ENCODE measurements at regions not wholly inside any gene's neighbourhood (a gene's known extent, or its start where the extent isn't known, plus 50 kb on each side); places are given as distances from the start of the nearest gene placed in this dataset.

DNA sequence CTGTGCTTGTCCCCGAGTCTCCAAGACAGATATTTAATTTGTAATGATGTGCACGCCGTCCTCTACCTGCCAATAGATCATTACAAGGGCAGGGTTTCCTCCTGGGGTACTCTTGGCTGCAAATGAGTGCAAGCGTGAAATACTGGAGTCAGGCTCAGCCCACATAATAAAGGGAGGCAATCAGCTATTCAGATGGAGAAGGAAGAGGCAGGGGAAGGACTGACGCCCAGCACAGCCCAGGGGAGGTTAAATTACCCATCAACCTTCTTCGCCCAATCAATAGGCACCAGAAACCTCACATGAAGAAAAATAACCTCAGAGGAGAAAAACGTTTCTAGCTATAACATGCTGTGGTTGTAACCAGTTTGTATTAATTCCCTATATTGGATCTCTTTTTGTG lies 544.9 kb upstream of the ADARB2 start:
- Histone ChIP-seq H3K9me2 (replicated peaks; ENCODE audit: low read length) (no peaks in the 10 kb centered on the region), H3K79me2 (ENCODE audit: low read length) (no peaks in the 10 kb centered on the region), H2AFZ (ENCODE audit: low read length) (no peak overlapping the region), H3K27me3 (ENCODE audit: low read length) (no peaks in the 10 kb centered on the region), H3K4me1 (ENCODE audit: insufficient read depth, low read length) (no peaks in the 10 kb centered on the region), H3K9me3 (ENCODE audit: low read length) (no peaks in the 10 kb centered on the region), H3K9ac (ENCODE audit: low read length) (no peak overlapping the region), H4K20me1 (ENCODE audit: low read length) (no peaks in the 10 kb centered on the region), H3K27ac (ENCODE audit: low read length) (no peak overlapping the region), H3K36me3 (ENCODE audit: low read depth, low read length) (no peaks in the 10 kb centered on the region), H3F3A (ENCODE audit: low read length, unreplicated experiment) (no peaks in the 10 kb centered on the region), H3K4me2 (ENCODE audit: low read length) (no peak overlapping the region), H3K4me3 (ENCODE audit: low read length) (no peak overlapping the region)
- no peak for DNase-seq
- ChIA-PET CTCF (no interaction called here), POLR2A (ENCODE audit: unreplicated experiment) (no interaction called here)
- ATAC-seq = no peak
- BruUV-seq (replicated peaks) = no TSS peak
- intact Hi-C loops (cut with micrococcal nuclease) = no loop called here
- no peak for TF ChIP-seq EZH2 (IDR thresholded peaks at IDR 0.05; ENCODE audit: low read length, unreplicated experiment)
- TF ChIP-seq, protein P1, sequence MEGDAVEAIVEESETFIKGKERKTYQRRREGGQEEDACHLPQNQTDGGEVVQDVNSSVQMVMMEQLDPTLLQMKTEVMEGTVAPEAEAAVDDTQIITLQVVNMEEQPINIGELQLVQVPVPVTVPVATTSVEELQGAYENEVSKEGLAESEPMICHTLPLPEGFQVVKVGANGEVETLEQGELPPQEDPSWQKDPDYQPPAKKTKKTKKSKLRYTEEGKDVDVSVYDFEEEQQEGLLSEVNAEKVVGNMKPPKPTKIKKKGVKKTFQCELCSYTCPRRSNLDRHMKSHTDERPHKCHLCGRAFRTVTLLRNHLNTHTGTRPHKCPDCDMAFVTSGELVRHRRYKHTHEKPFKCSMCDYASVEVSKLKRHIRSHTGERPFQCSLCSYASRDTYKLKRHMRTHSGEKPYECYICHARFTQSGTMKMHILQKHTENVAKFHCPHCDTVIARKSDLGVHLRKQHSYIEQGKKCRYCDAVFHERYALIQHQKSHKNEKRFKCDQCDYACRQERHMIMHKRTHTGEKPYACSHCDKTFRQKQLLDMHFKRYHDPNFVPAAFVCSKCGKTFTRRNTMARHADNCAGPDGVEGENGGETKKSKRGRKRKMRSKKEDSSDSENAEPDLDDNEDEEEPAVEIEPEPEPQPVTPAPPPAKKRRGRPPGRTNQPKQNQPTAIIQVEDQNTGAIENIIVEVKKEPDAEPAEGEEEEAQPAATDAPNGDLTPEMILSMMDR (conservative IDR thresholded peaks at IDR 0.05; ENCODE audit: low read depth, low read length) = no peak

DNA sequence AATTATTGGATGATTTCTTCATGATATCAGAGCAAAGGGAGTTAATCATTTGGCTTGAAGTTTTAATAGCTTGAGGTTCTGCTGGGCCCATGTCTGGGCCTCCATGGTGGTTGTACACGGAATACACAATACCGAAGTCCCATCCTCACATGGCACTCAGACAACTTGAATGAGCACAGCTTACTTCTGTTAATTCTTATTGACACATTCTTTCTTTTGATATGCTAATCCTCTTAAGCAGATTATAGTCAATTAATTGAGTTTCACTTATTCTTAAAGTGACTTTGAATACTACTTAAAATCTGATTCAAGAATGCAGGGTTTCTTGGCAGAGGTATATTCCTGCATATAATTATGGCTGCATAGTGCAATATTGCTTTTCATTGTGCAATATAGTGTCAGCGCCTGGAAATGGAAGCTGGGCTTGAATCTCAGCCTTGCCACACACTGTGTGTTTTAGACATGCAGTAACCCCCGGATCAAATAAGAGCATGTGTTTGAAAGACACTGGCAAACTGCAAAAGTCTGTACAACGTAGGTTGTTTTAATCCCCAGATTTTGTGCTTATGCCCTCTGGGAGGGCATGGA lies 543.5 kb upstream of the ADARB2 start:
- ChIA-PET CTCF (no interaction called here), POLR2A (ENCODE audit: unreplicated experiment) (no interaction called here)
- DNase-seq (no peak), ATAC-seq (no peak)
- H3K9me2 ChIP-seq (replicated peaks; ENCODE audit: low read length) = no peaks in the 10 kb centered on the region
- BruUV-seq (replicated peaks) = no TSS peak
- no peak overlapping the region for H3K4me2 ChIP-seq (ENCODE audit: low read length)
- no peaks in the 10 kb centered on the region for H3K36me3 ChIP-seq (ENCODE audit: low read depth, low read length)
- H3K79me2 ChIP-seq (ENCODE audit: low read length) = no peaks in the 10 kb centered on the region
- H3K9ac ChIP-seq (ENCODE audit: low read length) = no peak overlapping the region
- H3K27me3 ChIP-seq (ENCODE audit: low read length) = no peaks in the 10 kb centered on the region
- intact Hi-C loops (cut with micrococcal nuclease) = no loop called here
- no peaks in the 10 kb centered on the region for H3K4me1 ChIP-seq (ENCODE audit: insufficient read depth, low read length)
- no peak overlapping the region for H3K4me3 ChIP-seq (ENCODE audit: low read length)
- no peaks in the 10 kb centered on the region for H4K20me1 ChIP-seq (ENCODE audit: low read length)
- TF ChIP-seq EZH2phosphoT487 (IDR thresholded peaks at IDR 0.05; ENCODE audit: borderline replicate concordance, low read length) (no peak), EZH2 (IDR thresholded peaks at IDR 0.05; ENCODE audit: low read length, unreplicated experiment) (no peak)
- TF ChIP-seq, protein P1 (conservative IDR thresholded peaks at IDR 0.05; ENCODE audit: low read depth, low read length) = no peak
- H3K9me3 ChIP-seq (ENCODE audit: low read length) = no peaks in the 10 kb centered on the region
- H3K27ac ChIP-seq (ENCODE audit: low read length) = no peak overlapping the region
- no peaks in the 10 kb centered on the region for H3F3A ChIP-seq (ENCODE audit: low read length, unreplicated experiment)
- no peak overlapping the region for H2AFZ ChIP-seq (ENCODE audit: low read length)

DNA sequence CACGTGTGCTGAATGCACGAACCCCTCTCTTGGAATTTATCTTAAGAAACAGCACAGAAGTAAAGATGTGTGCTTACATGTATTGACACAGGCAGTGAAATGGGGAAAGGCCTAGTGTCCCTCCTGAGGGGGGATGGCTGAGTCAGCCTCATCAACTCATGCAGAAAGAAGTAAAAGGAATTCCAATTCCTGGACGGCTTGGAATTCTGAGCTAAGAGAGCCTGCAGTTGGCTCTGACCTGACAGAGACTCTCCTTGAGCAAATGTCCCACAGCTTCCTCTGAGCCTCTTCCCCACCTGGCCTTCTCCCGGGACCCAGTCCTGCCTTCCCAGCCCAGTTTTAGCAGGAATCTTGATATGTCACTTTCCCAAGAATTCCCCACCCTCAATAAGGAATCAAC lies 542.4 kb upstream of the ADARB2 start:
- TF ChIP-seq, protein P1 (conservative IDR thresholded peaks at IDR 0.05; ENCODE audit: low read depth, low read length) = no peak
- TF ChIP-seq EZH2phosphoT487 (IDR thresholded peaks at IDR 0.05; ENCODE audit: borderline replicate concordance, low read length) (no peak), EZH2 (IDR thresholded peaks at IDR 0.05; ENCODE audit: low read length, unreplicated experiment) (no peak)
- CTCF ChIA-PET = no interaction called here
- no peaks in the 10 kb centered on the region for H3K9me2 ChIP-seq (replicated peaks; ENCODE audit: low read length)
- no peaks in the 10 kb centered on the region for H3F3A ChIP-seq (ENCODE audit: low read length, unreplicated experiment)
- POLR2A ChIA-PET (ENCODE audit: unreplicated experiment) = no interaction called here
- no peak overlapping the region for H2AFZ ChIP-seq (ENCODE audit: low read length)
- DNase-seq (no peak), ATAC-seq (no peak)
- no peaks in the 10 kb centered on the region for H3K9me3 ChIP-seq (ENCODE audit: low read length)
- no peaks in the 10 kb centered on the region for H3K79me2 ChIP-seq (ENCODE audit: low read length)
- no TSS peak for BruUV-seq (replicated peaks)
- H3K27ac ChIP-seq (ENCODE audit: low read length) = no peak overlapping the region
- H3K4me1 ChIP-seq (ENCODE audit: insufficient read depth, low read length) = no peaks in the 10 kb centered on the region
- H3K9ac ChIP-seq (ENCODE audit: low read length) = no peak overlapping the region
- H3K36me3 ChIP-seq (ENCODE audit: low read depth, low read length) = no peaks in the 10 kb centered on the region
- no peak overlapping the region for H3K4me3 ChIP-seq (ENCODE audit: low read length)
- no peaks in the 10 kb centered on the region for H3K27me3 ChIP-seq (ENCODE audit: low read length)
- intact Hi-C loops (cut with micrococcal nuclease) = no loop called here
- H3K4me2 ChIP-seq (ENCODE audit: low read length) = no peak overlapping the region
- H4K20me1 ChIP-seq (ENCODE audit: low read length) = no peaks in the 10 kb centered on the region

Measured in PC-3 (cell line).